GM06990 (cell line): ENCODE measurements at regions not wholly inside any gene's neighbourhood (a gene's known extent, or its start where the extent isn't known, plus 50 kb on each side); places are given as distances from the start of the nearest gene placed in this dataset.

Experiments
- DNase-seq: peaks from one replicate; pipeline ENCODE4 v3.0.0-alpha.2; 2011; ENCODE audit not compliant: insufficient read length; ENCODE audit errors: extremely low read depth
- H3K27me3 ChIP-seq: replicated peaks from 2 replicates; pipeline ENCODE4 v1.6.0; 2011; ENCODE audit warnings: low read length; ENCODE audit not compliant: control insufficient read depth, insufficient read depth
- H3K36me3 ChIP-seq: 2 replicates; pipeline ENCODE4 v1.5.1; 2011; ENCODE audit warnings: low read length; ENCODE audit not compliant: control insufficient read depth, insufficient read depth
- H3K4me3 ChIP-seq: replicated peaks from 2 replicates; pipeline ENCODE4 v1.5.1; 2011; ENCODE audit warnings: low read depth, mild to moderate bottlenecking, control low read depth, low read length
- CTCF ChIP-seq: IDR thresholded peaks from 2 replicates; pipeline ENCODE4 v1.5.1; 2011; ENCODE audit warnings: low read length, control low read depth, mild to moderate bottlenecking, inconsistent platforms; ENCODE audit not compliant: insufficient read depth, poor library complexity, severe bottlenecking

DNA sequence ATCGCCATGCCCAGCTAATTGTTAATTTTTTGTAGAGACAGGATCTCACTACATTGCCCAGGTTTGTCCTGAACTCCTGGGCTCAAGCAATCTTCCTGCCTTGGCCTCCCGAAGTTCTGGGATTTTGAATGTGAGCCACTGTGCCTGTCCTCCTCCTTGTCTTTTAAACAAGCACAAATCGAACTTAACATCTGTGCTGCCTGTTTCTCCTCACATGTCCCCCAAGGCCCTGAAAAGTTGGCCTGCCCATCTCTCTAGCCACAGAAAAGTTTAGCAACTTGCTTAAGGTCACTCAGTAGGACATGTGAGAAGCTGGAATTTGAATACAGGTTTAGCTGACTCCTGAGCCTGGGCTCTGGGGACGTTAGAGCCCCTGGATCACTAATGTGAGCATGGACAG, 115.7 kb upstream of the KCNG1 start:
- H3K27me3 ChIP-seq: no peaks in the 10 kb centered on the region; the same call in none of the 2 replicates
- TF ChIP-seq CTCF: no peak
- no peaks in the 10 kb centered on the region for H3K36me3 ChIP-seq
- no peak overlapping the region for H3K4me3 ChIP-seq
- DNase-seq: no peak

DNA sequence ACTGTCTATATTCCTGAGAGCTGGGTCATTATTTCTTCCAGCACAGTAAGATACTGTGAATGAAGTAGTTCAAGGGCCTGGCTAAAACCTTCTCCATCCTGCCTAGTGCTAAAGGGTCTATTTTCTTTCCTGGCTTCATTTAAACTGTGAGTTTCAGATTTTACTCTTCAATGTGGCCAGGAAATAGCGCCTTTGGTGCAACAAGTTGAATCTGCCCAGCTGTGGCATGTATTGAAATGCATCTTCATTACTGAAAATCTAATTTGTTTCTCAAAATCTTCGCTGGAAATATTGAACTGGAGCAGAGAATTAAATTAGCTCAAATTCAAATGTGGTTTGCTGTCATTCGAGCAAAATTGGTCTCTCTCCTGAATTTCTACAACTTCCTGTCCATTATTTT, 114.6 kb upstream of the KCNG1 start:
- TF ChIP-seq CTCF: no peak
- no peak for DNase-seq
- Histone ChIP-seq H3K27me3 (no peaks in the 10 kb centered on the region; the same call in 1 of the 2 replicates), H3K4me3 (no peak overlapping the region), H3K36me3 (no peaks in the 10 kb centered on the region)

DNA sequence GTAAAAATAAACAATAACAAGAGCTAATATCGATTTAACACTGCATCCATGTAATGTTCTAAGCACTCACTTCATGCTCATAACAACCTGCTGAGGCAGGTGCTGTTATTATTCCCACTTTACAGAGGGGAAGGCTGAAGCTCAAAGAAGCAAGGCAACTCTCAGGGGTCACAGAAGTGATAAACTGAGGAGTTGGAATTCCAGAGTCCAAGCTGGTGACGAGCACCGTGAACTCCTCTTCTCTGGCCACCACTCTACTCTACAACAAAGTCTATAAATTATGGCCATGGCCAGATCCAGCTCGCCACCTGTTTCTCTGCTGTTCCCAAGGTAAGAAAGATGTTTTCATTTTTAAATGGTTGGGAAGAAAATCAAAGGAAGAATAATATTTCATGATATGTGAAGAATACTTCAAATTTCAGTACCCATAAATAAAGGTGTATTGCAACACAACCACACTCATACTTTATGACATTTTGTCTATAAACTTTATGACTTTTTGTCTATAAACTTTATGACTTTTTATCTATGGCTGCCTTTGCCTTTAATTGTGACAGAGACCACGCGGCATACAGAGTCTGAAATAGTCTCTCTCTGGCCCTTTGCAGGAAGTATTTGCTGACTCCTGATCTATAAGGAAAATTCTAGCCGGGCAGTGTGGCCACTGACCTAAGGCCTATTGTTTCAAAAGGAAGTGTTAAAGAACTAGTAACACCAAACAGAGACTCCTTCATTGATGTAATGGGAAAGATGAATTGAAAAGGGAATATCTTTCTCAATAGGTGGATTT, 113.2 kb upstream of the KCNG1 start:
- Histone ChIP-seq H3K36me3 (no peaks in the 10 kb centered on the region), H3K4me3 (no peak overlapping the region), H3K27me3 (no peaks in the 10 kb centered on the region; the same call in 1 of the 2 replicates)
- no peak for TF ChIP-seq CTCF
- DNase-seq: no peak

GRCh38 chr20:51134405-51134804, 111.5 kb upstream of the KCNG1 start:
- H3K4me3 ChIP-seq: no peak overlapping the region
- no peak for TF ChIP-seq CTCF
- no peaks in the 10 kb centered on the region; the same call in 1 of the 2 replicates for H3K27me3 ChIP-seq
- no peak for DNase-seq
- no peaks in the 10 kb centered on the region for H3K36me3 ChIP-seq

- Histone ChIP-seq H3K27me3 (no peaks in the 10 kb centered on the region; the same call in 1 of the 2 replicates), H3K4me3 (no peak overlapping the region), H3K36me3 (no peaks in the 10 kb centered on the region)
- no peak for DNase-seq
- no peak for TF ChIP-seq CTCF
Observed at GRCh38 chr20:51132279-51132678, 109.4 kb upstream of the KCNG1 start.

- H3K27me3 ChIP-seq: no peaks in the 10 kb centered on the region; the same call in 1 of the 2 replicates
Observed at GRCh38 chr20:51131811-51132210, 108.9 kb upstream of the KCNG1 start.

More at GRCh38 chr20:51131811-51132210, 108.9 kb upstream of the KCNG1 start:
- Histone ChIP-seq H3K4me3 (no peak overlapping the region), H3K36me3 (no peaks in the 10 kb centered on the region)
- TF ChIP-seq CTCF: no peak
- no peak for DNase-seq
